T follicular helper cell (primary cell): ENCODE measurements at regions not wholly inside any gene's neighbourhood (a gene's known extent, or its start where the extent isn't known, plus 50 kb on each side); places are given as distances from the start of the nearest gene placed in this dataset.

Source experiments
- DNase-seq: peaks from one replicate; pipeline ENCODE4 v3.0.0-alpha.2; 2020; ENCODE audit warnings: low read depth

- no peak for DNase-seq
These were observed 159.2 kb downstream of the ANKRD60 start for GRCh38 chr20:58069207-58069606.

- no peak for DNase-seq
These were observed 162.7 kb downstream of the ANKRD60 start for GRCh38 chr20:58065508-58066361.

- DNase-seq: no peak
These were observed 163.9 kb downstream of the ANKRD60 start for GRCh38 chr20:58064411-58065010.

GRCh38 chr20:58059260-58059544 is 169.3 kb downstream of the ANKRD60 start:
- DNase-seq: no peak

- DNase-seq: no peak
These were observed 169.8 kb downstream of the ANKRD60 start for GRCh38 chr20:58058421-58059259.

- no peak for DNase-seq
These were observed 171.3 kb downstream of the ANKRD60 start for GRCh38 chr20:58056921-58057686.

GRCh38 chr20:58056021-58056591 is 172.3 kb downstream of the ANKRD60 start:
- no peak for DNase-seq

- DNase-seq: no peak
These were observed 173.6 kb downstream of the ANKRD60 start for GRCh38 chr20:58054780-58055373.

- no peak for DNase-seq
These were observed 174.2 kb downstream of the ANKRD60 start for GRCh38 chr20:58054082-58054779.

- no peak for DNase-seq
These were observed 174.9 kb downstream of the ANKRD60 start for GRCh38 chr20:58053391-58054055.

GRCh38 chr20:58051367-58051766 is 177.1 kb downstream of the ANKRD60 start:
- DNase-seq: no peak

- no peak for DNase-seq
These were observed 180.3 kb downstream of the ANKRD60 start for GRCh38 chr20:58048096-58048702.

GRCh38 chr20:58046311-58046710 is 182.1 kb downstream of the ANKRD60 start:
- no peak for DNase-seq

- no peak for DNase-seq
These were observed 182.9 kb downstream of the ANKRD60 start for GRCh38 chr20:58045579-58045978.

- DNase-seq: no peak
These were observed 183.4 kb downstream of the ANKRD60 start for GRCh38 chr20:58044931-58045555.

GRCh38 chr20:58044286-58044685 is 184.2 kb downstream of the ANKRD60 start:
- no peak for DNase-seq

GRCh38 chr20:58043236-58044140 is 185.0 kb downstream of the ANKRD60 start:
- no peak for DNase-seq

GRCh38 chr20:58042591-58042990 is 185.9 kb downstream of the ANKRD60 start:
- DNase-seq: no peak
